Right atrium auricular region (tissue), 2 donors: ENCODE measurements at regions not wholly inside any gene's neighbourhood (a gene's known extent, or its start where the extent isn't known, plus 50 kb on each side); places are given as distances from the start of the nearest gene placed in this dataset.

Source experiments
- DNase-seq: peaks from one replicate; pipeline ENCODE4 v3.0.0-alpha.2; 2019; ENCODE audit warnings: low spot score
- H3K27ac ChIP-seq, 2 donors: fragments of 200-600 bp; sonication (generic); 1 replicate in 1 of 2; 2 replicates in 1 of 2; pipeline ENCODE4 v1.5.1; 2016 to 2019
- H3K27me3 ChIP-seq, 2 donors: fragments of 200-600 bp; sonication (generic); one replicate each; pipeline versions ENCODE4 v1.5.1 to v1.6.0; 2017 to 2019
- H3K36me3 ChIP-seq: fragments of 200-600 bp; sonication (generic); one replicate; pipeline ENCODE4 v1.5.1; 2016
- H3K4me1 ChIP-seq, 2 donors: fragments of 200-600 bp; sonication (generic); one replicate each; pipeline versions ENCODE4 v1.5.1 to v1.6.0; 2017 to 2019
- H3K4me3 ChIP-seq, 2 donors: fragments of 200-600 bp; sonication (generic); 1 replicate in 1 of 2; 2 replicates in 1 of 2; pipeline ENCODE4 v1.5.1; 2017 to 2019; ENCODE audit warnings: mild to moderate bottlenecking in 1 of 2, moderate library complexity in 1 of 2
- H3K9me3 ChIP-seq, 2 donors: fragments of 200-600 bp; sonication (generic); one replicate each; pipeline ENCODE4 v1.5.1; 2019
- TF ChIP-seq, protein P1 (sequence below), 2 donors: fragments of 200-600 bp; sonication (generic); IDR thresholded peaks; one replicate each; pipeline ENCODE4 v1.5.1; 2019; ENCODE audit warnings: antibody characterized with exemption in 2 of 2

DNA sequence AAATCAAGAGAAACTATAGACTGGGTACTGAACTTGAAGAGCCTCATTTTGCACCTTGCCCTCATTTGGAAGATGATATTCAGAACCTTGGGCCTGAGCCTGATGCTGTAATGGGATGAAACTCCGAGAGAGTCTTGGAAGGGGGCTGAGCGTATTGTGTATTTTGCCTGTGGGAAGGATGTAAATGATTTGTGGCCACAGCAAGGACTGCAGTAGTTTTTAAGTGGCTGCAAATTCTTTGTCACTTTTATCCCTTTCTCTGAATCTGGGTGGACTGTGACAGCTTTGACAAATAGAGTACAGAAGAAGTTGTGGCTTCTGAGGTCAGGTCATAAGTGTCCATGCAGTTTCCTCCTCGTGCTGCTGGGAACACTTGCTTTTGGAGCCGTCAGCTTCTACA, 221.2 kb downstream of the ADRA2A start:
- no peaks in the 10 kb centered on the region for H3K27me3 ChIP-seq
- H3K36me3 ChIP-seq: no peaks in the 10 kb centered on the region
- H3K4me3 ChIP-seq: no peak overlapping the region
- no peak overlapping the region for H3K27ac ChIP-seq
- TF ChIP-seq, protein P1, sequence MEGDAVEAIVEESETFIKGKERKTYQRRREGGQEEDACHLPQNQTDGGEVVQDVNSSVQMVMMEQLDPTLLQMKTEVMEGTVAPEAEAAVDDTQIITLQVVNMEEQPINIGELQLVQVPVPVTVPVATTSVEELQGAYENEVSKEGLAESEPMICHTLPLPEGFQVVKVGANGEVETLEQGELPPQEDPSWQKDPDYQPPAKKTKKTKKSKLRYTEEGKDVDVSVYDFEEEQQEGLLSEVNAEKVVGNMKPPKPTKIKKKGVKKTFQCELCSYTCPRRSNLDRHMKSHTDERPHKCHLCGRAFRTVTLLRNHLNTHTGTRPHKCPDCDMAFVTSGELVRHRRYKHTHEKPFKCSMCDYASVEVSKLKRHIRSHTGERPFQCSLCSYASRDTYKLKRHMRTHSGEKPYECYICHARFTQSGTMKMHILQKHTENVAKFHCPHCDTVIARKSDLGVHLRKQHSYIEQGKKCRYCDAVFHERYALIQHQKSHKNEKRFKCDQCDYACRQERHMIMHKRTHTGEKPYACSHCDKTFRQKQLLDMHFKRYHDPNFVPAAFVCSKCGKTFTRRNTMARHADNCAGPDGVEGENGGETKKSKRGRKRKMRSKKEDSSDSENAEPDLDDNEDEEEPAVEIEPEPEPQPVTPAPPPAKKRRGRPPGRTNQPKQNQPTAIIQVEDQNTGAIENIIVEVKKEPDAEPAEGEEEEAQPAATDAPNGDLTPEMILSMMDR (IDR thresholded peaks at IDR 0.05): no peak
- H3K4me1 ChIP-seq: no peaks in the 10 kb centered on the region
- DNase-seq: no peak
- H3K9me3 ChIP-seq: no peaks in the 10 kb centered on the region

DNA sequence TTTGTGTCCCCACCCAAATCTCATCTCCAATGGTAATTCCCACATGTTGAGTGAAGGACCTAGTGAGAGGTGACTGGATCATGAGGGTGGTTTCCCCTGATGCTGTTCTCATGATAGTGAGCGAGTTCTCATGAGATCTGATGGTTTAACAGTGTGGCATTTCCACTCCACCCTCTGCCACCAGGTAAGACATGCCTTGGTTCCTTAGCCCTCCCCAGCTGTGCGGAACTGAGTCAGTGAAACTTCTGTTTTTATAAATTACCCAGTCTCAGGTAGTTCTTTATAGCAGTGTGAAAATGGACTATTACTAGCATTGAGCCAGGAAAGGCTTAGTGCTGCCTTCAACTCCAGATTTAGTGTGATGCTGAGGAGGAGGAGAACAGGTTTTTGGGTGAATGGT, 222.2 kb downstream of the ADRA2A start:
- Histone ChIP-seq H3K27me3 (no peaks in the 10 kb centered on the region), H3K4me1 (no peaks in the 10 kb centered on the region), H3K36me3 (no peaks in the 10 kb centered on the region), H3K27ac (no peak overlapping the region), H3K9me3 (no peaks in the 10 kb centered on the region), H3K4me3 (no peak overlapping the region)
- TF ChIP-seq, protein P1 (IDR thresholded peaks at IDR 0.05): no peak
- no peak for DNase-seq

DNA sequence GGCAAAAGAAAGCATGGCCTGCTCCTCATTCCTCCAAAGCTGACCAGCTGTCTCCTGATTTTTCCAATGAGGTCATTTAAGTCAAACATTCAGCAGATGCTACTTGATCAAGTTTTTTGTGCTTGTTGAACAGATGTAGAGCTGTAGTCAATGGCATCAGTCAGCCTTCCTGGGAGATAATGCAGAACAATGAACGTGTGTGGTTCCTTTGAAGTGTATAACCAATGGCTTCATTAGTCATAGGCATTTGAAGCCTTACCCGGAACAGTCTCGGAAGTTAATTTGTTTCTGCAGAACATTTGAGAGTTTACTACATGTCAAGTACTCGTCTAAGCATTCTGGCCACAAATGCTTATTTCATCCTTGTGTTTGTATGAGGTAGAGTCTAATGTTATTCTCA, 227.1 kb downstream of the ADRA2A start:
- TF ChIP-seq, protein P1 (IDR thresholded peaks at IDR 0.05): no peak
- H3K4me3 ChIP-seq: no peak overlapping the region

DNA sequence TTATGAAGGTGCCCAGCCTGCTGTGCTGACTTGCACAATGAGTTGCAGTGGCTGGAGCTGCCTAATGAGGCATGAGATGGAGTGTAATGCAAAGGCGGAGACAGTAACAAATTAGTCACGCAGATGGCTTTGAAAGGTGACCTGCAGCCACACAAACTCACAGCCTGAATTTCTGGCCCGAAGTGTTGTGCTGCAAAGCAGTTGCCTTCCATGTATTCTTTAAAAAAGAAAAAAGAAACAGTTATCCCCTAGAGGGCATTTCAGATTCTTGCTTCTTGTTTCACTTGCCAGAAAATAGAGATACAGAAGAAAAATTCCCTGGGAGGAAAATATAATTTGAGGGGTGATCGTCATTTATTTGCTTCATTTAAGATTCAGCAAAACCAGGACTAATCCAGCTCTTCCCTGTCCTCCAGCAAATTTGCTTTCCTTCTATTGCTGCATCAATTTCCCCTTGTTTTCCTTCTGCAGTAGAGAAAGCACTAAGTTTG, 239.9 kb downstream of the ADRA2A start:
- TF ChIP-seq, protein P1 (IDR thresholded peaks at IDR 0.05): no peak
- Histone ChIP-seq H3K36me3 (no peaks in the 10 kb centered on the region), H3K27me3 (no peaks in the 10 kb centered on the region), H3K4me3 (no peak overlapping the region), H3K4me1 (no peaks in the 10 kb centered on the region), H3K9me3 (no peaks in the 10 kb centered on the region), H3K27ac (no peak overlapping the region)
- DNase-seq: no peak

More for the DNA sequence above, 227.1 kb downstream of the ADRA2A start:
- no peaks in the 10 kb centered on the region for H3K4me1 ChIP-seq
- no peaks in the 10 kb centered on the region for H3K36me3 ChIP-seq
- H3K27ac ChIP-seq: no peak overlapping the region
- DNase-seq: no peak
- no peaks in the 10 kb centered on the region for H3K27me3 ChIP-seq
- H3K9me3 ChIP-seq: no peaks in the 10 kb centered on the region

DNA sequence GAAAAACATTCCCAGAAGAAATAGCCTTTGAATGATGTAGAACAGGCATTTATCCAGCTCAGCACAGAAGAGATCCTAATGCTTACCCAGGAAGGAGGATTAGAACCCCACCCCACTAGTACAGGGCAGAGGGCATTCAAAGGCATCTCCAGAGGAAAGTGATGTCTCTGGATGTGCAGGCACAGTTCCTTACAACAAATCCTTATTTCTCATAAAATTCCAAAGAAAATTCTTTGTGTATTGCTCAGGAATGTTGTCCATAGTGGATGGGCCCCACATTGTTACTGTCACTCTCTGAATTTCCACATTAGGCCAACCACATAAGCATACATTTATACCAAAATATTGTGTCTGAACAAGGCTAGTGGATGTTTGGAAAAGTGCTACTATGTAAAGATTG, 243.0 kb downstream of the ADRA2A start:
- H3K36me3 ChIP-seq: no peaks in the 10 kb centered on the region
- no peak overlapping the region for H3K27ac ChIP-seq
- no peak for DNase-seq

More for the DNA sequence above, 243.0 kb downstream of the ADRA2A start:
- H3K4me1 ChIP-seq: no peaks in the 10 kb centered on the region
- no peak overlapping the region for H3K4me3 ChIP-seq
- no peaks in the 10 kb centered on the region for H3K27me3 ChIP-seq
- TF ChIP-seq, protein P1 (IDR thresholded peaks at IDR 0.05): no peak
- H3K9me3 ChIP-seq: no peaks in the 10 kb centered on the region
